ENCODE measurements at regions not wholly inside any gene's neighbourhood (a gene's known extent, or its start where the extent isn't known, plus 50 kb on each side); places are given as distances from the start of the nearest gene placed in this dataset.

- DNase-seq: peak in 1 of 2 donors; percentile 15
- Histone ChIP-seq H3K36me3 (no peaks in the 10 kb centered on the region), H3K4me3 (peak overlapping the region in 3 of 10 donors; percentile 1 to 21 (median 13)), H3K9me3 (no peaks in the 10 kb centered on the region), H3K27ac (peak overlapping the region in 9 of 10 donors; percentile 8 to 86 (median 52)), H3K4me1 (peaks cover 6 to 41% (median 18%) of the 10 kb centered on the region in 9 donors), H3K27me3 (peaks cover 0 to 6% (median 0%) of the 10 kb centered on the region in 7 donors)
- TF ChIP-seq CTCF (IDR thresholded peaks at IDR 0.05): no peak
- 41 to 46% methylated on average over 7 of the region's 7 CpGs for WGBS, 2 donors
- intact Hi-C loops (cut with DNase I): loop anchor here in 3 of 10 donors (10.0 kb wide), 4 partner anchors 49 to 129 kb away; partner anchors contain the start of genes LYRM9 (in 1 of the 3) and NLK (in 1 of the 3)
- peak; percentile 25 to 83 (median 62) for ATAC-seq
Observed at GRCh38 chr17:27985306-27985705, 57.2 kb upstream of the NLK start.

DNA sequence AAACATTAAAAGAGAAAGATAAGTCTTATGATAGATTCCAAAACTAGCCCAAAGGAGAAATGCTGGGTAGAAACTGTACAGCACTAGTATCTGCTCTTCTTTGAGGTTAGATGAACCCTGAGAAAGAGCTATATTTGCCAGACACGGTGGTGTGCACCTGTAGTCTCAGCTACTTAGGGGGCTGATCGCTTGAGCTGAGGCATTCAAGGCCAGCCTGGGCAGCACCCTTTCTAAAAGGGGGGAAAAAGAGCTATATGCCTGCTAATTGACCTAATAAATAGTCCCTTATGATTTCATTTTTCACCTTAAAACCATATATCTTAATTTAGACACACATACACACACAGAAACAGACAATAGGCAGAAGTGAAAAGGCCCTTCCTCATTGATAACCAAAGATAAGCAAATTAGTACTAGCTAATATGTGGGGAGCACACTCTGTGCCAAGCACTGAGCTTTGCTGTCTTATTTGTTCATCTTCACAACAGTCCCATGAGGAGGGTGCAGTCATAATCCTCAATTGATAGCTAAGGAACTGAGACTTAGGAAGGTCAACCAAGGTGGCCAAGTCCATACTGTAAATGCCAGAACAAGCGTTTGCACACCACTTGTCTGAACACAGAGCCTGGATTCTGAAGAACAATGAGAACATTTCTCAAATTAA, 56.6 kb upstream of the NLK start:
- Histone ChIP-seq H3K4me3 (no peak overlapping the region), H3K27me3 (peaks cover 0 to 6% (median 0%) of the 10 kb centered on the region in 7 donors), H3K9me3 (no peaks in the 10 kb centered on the region), H3K27ac (peak overlapping the region in 9 of 10 donors; percentile 8 to 86 (median 52)), H3K4me1 (peaks cover 6 to 36% (median 18%) of the 10 kb centered on the region in 9 donors), H3K36me3 (no peaks in the 10 kb centered on the region)
- DNase-seq (no peak), ATAC-seq (no peak)
- no peak for TF ChIP-seq CTCF (IDR thresholded peaks at IDR 0.05)
- intact Hi-C loops (cut with DNase I): loop anchor here in 3 of 10 donors (10.0 kb wide), 4 partner anchors 49 to 129 kb away; partner anchors contain the start of genes LYRM9 (in 1 of the 3) and NLK (in 1 of the 3)
- WGBS, 2 donors: 70 to 73% methylated on average over 3 of the region's 3 CpGs

- peak overlapping the region in 4 of 10 donors; percentile 52 to 86 (median 78) for H3K27ac ChIP-seq
- H3K27me3 ChIP-seq: peaks cover 0 to 6% (median 0%) of the 10 kb centered on the region in 7 donors
- no peaks in the 10 kb centered on the region for H3K9me3 ChIP-seq
- TF ChIP-seq CTCF (IDR thresholded peaks at IDR 0.05): no peak
- H3K36me3 ChIP-seq: no peaks in the 10 kb centered on the region
- no peak overlapping the region for H3K4me3 ChIP-seq
- no peak for DNase-seq
- peaks cover 6 to 31% (median 18%) of the 10 kb centered on the region in 9 donors for H3K4me1 ChIP-seq
- intact Hi-C loops (cut with DNase I): loop anchor here in 3 of 10 donors (10.0 kb wide), 4 partner anchors 48 to 128 kb away; partner anchors contain the start of genes LYRM9 (in 1 of the 3) and NLK (in 1 of the 3)
- peak in 6 of 8 donors; percentile 34 to 70 (median 54) for ATAC-seq
- 89% methylated on average over 9 of the region's 9 CpGs for WGBS, 2 donors
Observed at GRCh38 chr17:27986805-27987684, 55.4 kb upstream of the NLK start.

GRCh38 chr17:27989046-27989445, 53.4 kb upstream of the NLK start:
- TF ChIP-seq CTCF (IDR thresholded peaks at IDR 0.05): no peak
- WGBS, 2 donors: 77 to 83% methylated on average over 3 of the region's 3 CpGs
- intact Hi-C loops (cut with DNase I): loop anchor here in 3 of 10 donors (10.0 kb wide), 4 partner anchors 46 to 126 kb away; partner anchors contain the start of genes LYRM9 (in 1 of the 3) and NLK (in 1 of the 3)
- H3K4me3 ChIP-seq: no peak overlapping the region
- no peaks in the 10 kb centered on the region for H3K36me3 ChIP-seq
- no peak overlapping the region for H3K27ac ChIP-seq
- no peak for DNase-seq
- no peaks in the 10 kb centered on the region for H3K9me3 ChIP-seq
- H3K27me3 ChIP-seq: peaks cover 0 to 6% (median 0%) of the 10 kb centered on the region in 7 donors
- peak in 1 of 8 donors; percentile 16 for ATAC-seq
- peaks cover 6 to 27% (median 18%) of the 10 kb centered on the region in 9 donors for H3K4me1 ChIP-seq
